A673 (cell line): ENCODE measurements at regions not wholly inside any gene's neighbourhood (a gene's known extent, or its start where the extent isn't known, plus 50 kb on each side); places are given as distances from the start of the nearest gene placed in this dataset.

Experiments used
- BruUV-seq: library from RNA; stranded (reverse); fragments of 400-500 nt; replicated peaks from 2 replicates; lab custom pipeline; 2021; lab: Mats Ljungman, UMichigan
- CTCF ChIA-PET: fragments of 300-600 bp; sonication (Branson Sonifier 250); formaldehyde crosslinking; loops from one replicate; lab custom pipeline; 2022; ENCODE audit warnings: antibody characterized with exemption; lab: Charles Lee
- POLR2A ChIA-PET: fragments of 300-600 bp; sonication (Branson Sonifier 250); formaldehyde crosslinking; loops from one replicate; lab custom pipeline; 2022; ENCODE audit warnings: antibody characterized with exemption; ENCODE audit not compliant: low non-redundant PET; lab: Charles Lee
- DNase-seq: peaks from one replicate; pipeline ENCODE4 v3.0.0-alpha.2; 2015; ENCODE audit warnings: low spot score
- H3K27ac ChIP-seq: fragments of 200-600 bp; sonication (generic); 2 replicates; pipeline ENCODE4 v1.5.1; 2016; ENCODE audit warnings: mixed run types, low read depth, mild to moderate bottlenecking, mixed read lengths, antibody characterized with exemption, low read length; ENCODE audit not compliant: poor library complexity, severe bottlenecking
- H3K27me3 ChIP-seq: fragments of 200-600 bp; sonication (generic); replicated peaks from 2 replicates; pipeline ENCODE4 v1.6.1; 2017; ENCODE audit warnings: mixed run types, low read depth, mild to moderate bottlenecking, mixed read lengths, antibody characterized with exemption, low read length; ENCODE audit not compliant: insufficient read depth, poor library complexity
- H3K36me3 ChIP-seq: fragments of 200-600 bp; sonication (generic); 2 replicates; pipeline ENCODE4 v1.6.1; 2016; ENCODE audit warnings: mixed run types, mild to moderate bottlenecking, mixed read lengths, antibody characterized with exemption, low read length; ENCODE audit not compliant: insufficient read depth, poor library complexity, severe bottlenecking
- H3K4me1 ChIP-seq: fragments of 200-600 bp; sonication (generic); 2 replicates; pipeline ENCODE4 v1.6.1; 2017; ENCODE audit warnings: mixed run types, mild to moderate bottlenecking, mixed read lengths, antibody characterized with exemption, low read length; ENCODE audit not compliant: insufficient read depth, poor library complexity, severe bottlenecking
- H3K4me3 ChIP-seq: fragments of 200-600 bp; sonication (generic); 2 replicates; pipeline ENCODE4 v1.5.1; 2016; ENCODE audit warnings: low read depth, mixed run types, mild to moderate bottlenecking, mixed read lengths, low read length; ENCODE audit not compliant: poor library complexity, severe bottlenecking
- H3K9me3 ChIP-seq: fragments of 200-600 bp; sonication (generic); 2 replicates; pipeline ENCODE4 v1.6.1; 2016; ENCODE audit warnings: mixed run types, low read depth, mild to moderate bottlenecking, mixed read lengths, antibody characterized with exemption, low read length; ENCODE audit not compliant: poor library complexity, severe bottlenecking
- EZH2 ChIP-seq: fragments of 200-600 bp; sonication (generic); IDR thresholded peaks from 2 replicates; pipeline ENCODE4 v1.6.1; 2017; ENCODE audit warnings: borderline replicate concordance, low read depth, mild to moderate bottlenecking, mixed read lengths, antibody characterized with exemption, low read length; ENCODE audit not compliant: poor library complexity, severe bottlenecking
- intact Hi-C: fragments of 100-400 bp; cut with micrococcal nuclease; formaldehyde crosslinking; loops from one replicate; pipeline ENCODE4 v1.10.0; 2022; ENCODE audit not compliant: unreplicated experiment
- TF ChIP-seq, protein P1 (sequence below): fragments of 300-800, 200-600 bp; sonication (generic); conservative IDR thresholded peaks from 2 replicates; pipeline ENCODE4 v1.5.1; 2017; ENCODE audit warnings: low read depth, mild to moderate bottlenecking, antibody characterized with exemption, low read length, moderate library complexity, mixed read lengths

DNA sequence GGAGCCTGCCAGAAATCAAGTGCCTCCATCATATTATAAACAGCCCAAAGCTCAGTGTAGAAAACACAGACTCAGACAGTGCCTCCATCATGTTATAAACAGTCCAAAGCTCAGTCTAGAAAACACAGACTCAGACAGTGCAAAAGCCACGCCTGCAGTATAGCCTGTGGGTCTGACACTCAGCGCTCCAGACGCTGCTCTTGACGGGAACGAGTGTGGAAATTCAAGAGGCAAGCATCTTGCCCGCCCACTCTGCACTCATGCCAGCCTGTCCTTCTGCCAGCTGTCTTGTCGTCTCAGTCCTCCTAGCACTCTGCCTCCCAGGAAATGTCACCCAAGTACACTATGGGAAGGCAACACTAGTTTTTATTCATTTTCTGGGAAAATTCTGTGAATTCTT, 274.2 kb upstream of the CDH4 start:
- Histone ChIP-seq H3K36me3 (no peaks in the 10 kb centered on the region), H3K4me1 (no peaks in the 10 kb centered on the region), H3K4me3 (no peak overlapping the region), H3K9me3 (peaks cover 9% of the 10 kb centered on the region), H3K27me3 (peaks cover 16% of the 10 kb centered on the region), H3K27ac (no peak overlapping the region)
- CTCF ChIA-PET = no interaction called here
- POLR2A ChIA-PET = no interaction called here
- intact Hi-C loops = no loop called here
- DNase-seq = no peak
- BruUV-seq = no TSS peak
- TF ChIP-seq, protein P1, sequence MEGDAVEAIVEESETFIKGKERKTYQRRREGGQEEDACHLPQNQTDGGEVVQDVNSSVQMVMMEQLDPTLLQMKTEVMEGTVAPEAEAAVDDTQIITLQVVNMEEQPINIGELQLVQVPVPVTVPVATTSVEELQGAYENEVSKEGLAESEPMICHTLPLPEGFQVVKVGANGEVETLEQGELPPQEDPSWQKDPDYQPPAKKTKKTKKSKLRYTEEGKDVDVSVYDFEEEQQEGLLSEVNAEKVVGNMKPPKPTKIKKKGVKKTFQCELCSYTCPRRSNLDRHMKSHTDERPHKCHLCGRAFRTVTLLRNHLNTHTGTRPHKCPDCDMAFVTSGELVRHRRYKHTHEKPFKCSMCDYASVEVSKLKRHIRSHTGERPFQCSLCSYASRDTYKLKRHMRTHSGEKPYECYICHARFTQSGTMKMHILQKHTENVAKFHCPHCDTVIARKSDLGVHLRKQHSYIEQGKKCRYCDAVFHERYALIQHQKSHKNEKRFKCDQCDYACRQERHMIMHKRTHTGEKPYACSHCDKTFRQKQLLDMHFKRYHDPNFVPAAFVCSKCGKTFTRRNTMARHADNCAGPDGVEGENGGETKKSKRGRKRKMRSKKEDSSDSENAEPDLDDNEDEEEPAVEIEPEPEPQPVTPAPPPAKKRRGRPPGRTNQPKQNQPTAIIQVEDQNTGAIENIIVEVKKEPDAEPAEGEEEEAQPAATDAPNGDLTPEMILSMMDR = no peak
- no peak for TF ChIP-seq EZH2

DNA sequence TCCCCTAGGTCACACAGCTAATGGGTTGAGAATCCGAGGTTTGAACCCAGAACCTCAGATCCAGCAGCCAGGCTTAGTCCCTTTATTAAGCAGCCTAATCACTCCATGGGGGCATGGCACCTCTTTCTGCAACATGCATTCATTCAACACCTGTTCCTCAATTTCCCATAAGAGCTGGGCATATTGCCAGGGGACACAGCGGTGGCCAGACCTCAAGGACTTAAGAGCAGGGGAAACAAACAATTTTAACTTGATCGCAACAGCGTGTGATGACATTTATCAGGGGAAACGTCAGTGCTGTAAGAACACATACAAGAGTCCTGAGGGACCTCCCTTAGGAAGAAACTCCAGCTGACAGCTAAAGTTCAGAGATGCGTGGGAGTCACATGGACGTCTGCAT, 267.4 kb upstream of the CDH4 start:
- Histone ChIP-seq H3K27me3 (peaks cover 7% of the 10 kb centered on the region), H3K36me3 (no peaks in the 10 kb centered on the region), H3K4me3 (no peak overlapping the region), H3K4me1 (no peaks in the 10 kb centered on the region), H3K9me3 (peaks cover 5% of the 10 kb centered on the region), H3K27ac (no peak overlapping the region)
- no peak for DNase-seq
- intact Hi-C loops = no loop called here
- ChIA-PET POLR2A (no interaction called here), CTCF (no interaction called here)
- BruUV-seq = no TSS peak
- no peak for TF ChIP-seq EZH2
- TF ChIP-seq, protein P1 = no peak

DNA sequence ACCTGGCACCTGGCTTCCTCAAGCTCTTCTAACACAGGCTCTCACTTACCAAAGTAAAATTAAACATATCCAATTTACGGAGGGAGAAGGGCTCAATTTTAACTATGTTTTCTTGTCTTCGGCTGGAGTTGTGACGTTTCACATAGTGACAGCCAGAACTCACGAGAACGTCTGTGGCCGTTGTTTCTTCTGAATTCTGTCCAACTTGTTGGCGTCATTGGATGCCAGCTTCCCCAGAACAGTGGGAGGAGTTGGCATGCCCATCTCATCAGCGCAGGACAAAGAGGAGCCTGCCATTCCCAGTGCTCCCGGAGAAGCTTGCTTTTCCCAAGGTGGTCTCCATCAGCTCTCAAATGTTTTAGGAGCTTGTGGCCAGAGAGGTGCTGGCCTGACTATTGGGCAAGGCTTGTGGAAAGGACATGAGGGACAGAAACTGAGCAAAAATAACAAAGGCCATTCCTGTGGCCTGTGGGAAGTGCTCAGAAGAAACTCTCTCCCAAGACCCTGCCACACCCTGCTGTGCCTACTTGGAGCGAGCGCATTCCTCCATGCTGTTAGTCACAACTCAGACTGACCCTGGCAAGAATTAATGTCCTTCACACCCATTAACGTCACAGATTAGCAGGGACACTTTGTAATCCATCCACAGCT, 265.4 kb upstream of the CDH4 start:
- ChIA-PET POLR2A (no interaction called here), CTCF (no interaction called here)
- no peak for DNase-seq
- TF ChIP-seq, protein P1 = no peak
- TF ChIP-seq EZH2 = no peak
- Histone ChIP-seq H3K27me3 (peaks cover 10% of the 10 kb centered on the region), H3K36me3 (no peaks in the 10 kb centered on the region), H3K4me3 (no peak overlapping the region), H3K9me3 (no peaks in the 10 kb centered on the region), H3K4me1 (no peaks in the 10 kb centered on the region), H3K27ac (no peak overlapping the region)
- intact Hi-C loops = no loop called here
- no TSS peak for BruUV-seq
